Mononuclear cell (primary cell): ENCODE measurements at regions not wholly inside any gene's neighbourhood (a gene's known extent, or its start where the extent isn't known, plus 50 kb on each side); places are given as distances from the start of the nearest gene placed in this dataset.
"Not testable (repeated sequence)": the region's sequence is repeated elsewhere in the genome, so short reads cannot be mapped to it uniquely, and the experiment has no call there.

Experiments used
- H3K27me3 ChIP-seq: 2 replicates; pipeline ENCODE4 v1.6.0; 2011; ENCODE audit warnings: low read length, control low read depth; ENCODE audit not compliant: insufficient read depth
- H3K4me1 ChIP-seq: 2 replicates; pipeline ENCODE4 v1.5.1; 2011; ENCODE audit warnings: mild to moderate bottlenecking, low read length, control low read depth; ENCODE audit not compliant: insufficient read depth
- H3K4me3 ChIP-seq: 2 replicates; pipeline ENCODE4 v1.5.1; 2011; ENCODE audit warnings: mild to moderate bottlenecking, low read length, moderate library complexity
- H3K9me3 ChIP-seq: 2 replicates; pipeline ENCODE4 v1.5.1; 2011; ENCODE audit warnings: low read depth, mild to moderate bottlenecking, control low read depth, low read length

- no peaks in the 10 kb centered on the region for H3K9me3 ChIP-seq
- no peak overlapping the region for H3K4me3 ChIP-seq
- H3K27me3 ChIP-seq: no peaks in the 10 kb centered on the region
- no peaks in the 10 kb centered on the region for H3K4me1 ChIP-seq
These were observed 494.2 kb downstream of the FAM181B start for GRCh38 chr11:82239498-82239897.

- H3K4me3 ChIP-seq: no peak overlapping the region
- H3K9me3 ChIP-seq: no peaks in the 10 kb centered on the region
- no peaks in the 10 kb centered on the region for H3K4me1 ChIP-seq
- H3K27me3 ChIP-seq: no peaks in the 10 kb centered on the region
These were observed 499.4 kb downstream of the FAM181B start for GRCh38 chr11:82234256-82234655.

DNA sequence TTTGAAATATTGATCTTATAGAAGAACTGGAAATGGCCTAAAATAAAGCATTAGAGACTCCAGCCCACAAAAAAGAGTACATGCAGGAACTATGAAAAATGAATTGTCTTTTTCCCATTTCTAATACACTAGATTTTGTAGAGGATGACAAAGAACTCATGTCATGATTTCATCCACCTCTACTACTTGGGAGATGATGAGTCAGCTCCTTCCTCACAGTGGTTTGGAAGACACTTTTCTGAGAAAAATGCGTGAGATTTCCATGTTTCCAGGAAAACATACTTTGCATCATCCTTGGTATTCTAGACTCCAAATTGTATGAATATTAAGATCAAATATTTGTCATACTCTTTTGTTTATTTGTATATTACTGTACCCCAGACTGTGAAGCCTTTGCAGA, 500.5 kb downstream of the FAM181B start:
- Histone ChIP-seq H3K4me1 (no peaks in the 10 kb centered on the region), H3K9me3 (no peaks in the 10 kb centered on the region), H3K27me3 (no peaks in the 10 kb centered on the region), H3K4me3 (no peak overlapping the region)

GRCh38 chr11:82229341-82229740, 504.3 kb downstream of the FAM181B start:
- H3K27me3 ChIP-seq: no peaks in the 10 kb centered on the region
- no peak overlapping the region for H3K4me3 ChIP-seq
- no peaks in the 10 kb centered on the region for H3K9me3 ChIP-seq
- no peaks in the 10 kb centered on the region for H3K4me1 ChIP-seq

DNA sequence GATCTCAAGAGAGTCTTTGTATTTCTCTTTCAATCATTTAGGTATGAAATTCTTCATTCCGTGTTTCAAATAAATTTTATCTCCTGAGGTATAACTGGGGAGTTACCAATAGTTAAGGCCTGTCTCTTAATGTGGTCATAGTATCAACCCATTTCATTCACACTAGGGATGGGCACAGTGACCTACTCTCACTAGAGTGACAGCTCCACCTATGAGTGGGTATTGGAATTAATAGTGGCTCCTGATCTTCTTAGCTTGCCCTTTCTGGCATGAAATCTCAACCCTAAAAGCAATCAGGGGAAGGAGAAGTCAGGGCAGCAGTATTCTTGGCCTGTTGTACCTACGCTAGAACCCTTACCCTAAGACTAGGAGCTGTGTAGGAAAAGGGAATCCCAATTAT, 507.7 kb downstream of the FAM181B start:
- Histone ChIP-seq H3K4me3 (no peak overlapping the region), H3K4me1 (no peaks in the 10 kb centered on the region), H3K9me3 (no peaks in the 10 kb centered on the region), H3K27me3 (no peaks in the 10 kb centered on the region)

DNA sequence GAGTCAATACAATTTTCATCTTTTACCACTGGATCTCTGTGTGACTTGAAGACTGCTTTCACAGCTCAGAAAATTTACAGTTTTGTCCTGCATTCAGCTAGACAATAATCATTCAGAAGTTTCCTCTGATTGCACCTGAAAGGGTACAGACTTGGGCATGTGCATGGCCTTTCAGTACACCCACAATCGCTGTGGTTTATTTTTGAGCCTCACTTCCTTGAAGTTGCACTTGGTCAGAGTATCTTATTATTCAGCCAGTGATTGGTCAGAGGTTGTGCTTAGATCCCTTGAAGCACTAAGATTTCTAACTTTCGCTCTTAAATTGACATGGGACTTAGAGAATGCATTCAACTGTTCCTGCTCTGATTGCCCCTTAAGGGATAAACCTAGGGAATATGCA, 508.2 kb downstream of the FAM181B start:
- Histone ChIP-seq H3K4me1 (no peaks in the 10 kb centered on the region), H3K9me3 (no peaks in the 10 kb centered on the region), H3K27me3 (no peaks in the 10 kb centered on the region), H3K4me3 (no peak overlapping the region)

DNA sequence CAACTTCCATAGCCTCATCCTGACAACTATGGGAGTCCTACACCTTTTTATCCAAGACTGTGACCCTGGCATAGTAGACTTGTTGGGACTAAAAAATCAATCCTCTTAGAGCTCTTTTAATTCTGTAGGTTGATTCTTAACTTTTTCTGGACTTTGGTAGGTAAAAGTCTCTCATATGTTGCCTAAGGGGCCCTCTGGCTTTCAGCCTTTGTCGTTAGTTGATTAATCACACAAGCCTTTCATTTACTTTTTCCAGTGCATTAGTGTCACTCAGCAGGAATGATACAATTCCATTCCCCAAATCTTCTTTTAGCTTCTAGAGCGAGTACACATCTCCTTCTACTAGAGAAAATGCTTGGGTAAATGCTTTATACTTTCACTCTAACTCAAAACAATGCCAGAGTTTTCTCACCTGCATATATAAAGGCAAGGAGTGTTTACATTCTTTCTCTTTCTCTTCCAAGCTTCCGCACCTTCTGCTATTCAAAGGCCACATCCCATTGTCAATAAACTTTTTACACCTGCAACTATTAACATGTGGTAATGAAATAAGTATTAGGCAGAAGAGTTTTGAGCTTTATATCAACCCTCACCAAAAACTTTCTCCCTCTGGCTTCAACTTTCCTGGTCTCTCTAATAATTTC, 516.6 kb downstream of the FAM181B start:
- no peaks in the 10 kb centered on the region for H3K9me3 ChIP-seq
- H3K4me3 ChIP-seq: no peak overlapping the region
- H3K4me1 ChIP-seq: no peaks in the 10 kb centered on the region
- H3K27me3 ChIP-seq: no peaks in the 10 kb centered on the region

DNA sequence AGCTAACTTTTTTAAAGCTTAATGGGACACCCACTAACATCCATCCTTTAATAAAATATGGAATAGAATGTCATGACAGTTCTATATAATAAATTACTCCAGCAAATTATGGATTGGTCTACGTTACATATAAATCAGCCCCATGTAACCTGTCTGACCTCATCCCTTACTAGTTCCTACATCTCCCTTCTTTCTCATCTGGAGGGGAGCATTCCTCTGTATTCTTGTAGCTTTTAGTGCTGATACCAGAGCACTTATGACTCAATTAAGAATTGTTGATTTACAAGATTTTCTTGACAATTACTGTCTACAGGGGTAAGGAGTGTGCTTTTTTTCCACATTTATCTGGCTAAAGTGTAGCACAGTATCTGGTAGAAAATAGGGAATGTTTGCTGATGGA, 523.7 kb downstream of the FAM181B start:
- no peaks in the 10 kb centered on the region for H3K4me1 ChIP-seq
- H3K9me3 ChIP-seq: no peaks in the 10 kb centered on the region
- no peaks in the 10 kb centered on the region for H3K27me3 ChIP-seq
- H3K4me3 ChIP-seq: no peak overlapping the region

- Histone ChIP-seq H3K9me3 (no peaks in the 10 kb centered on the region), H3K4me1 (no peaks in the 10 kb centered on the region), H3K4me3 (no peak overlapping the region), H3K27me3 (no peaks in the 10 kb centered on the region)
These were observed 538.4 kb downstream of the FAM181B start for GRCh38 chr11:82195283-82195682.

DNA sequence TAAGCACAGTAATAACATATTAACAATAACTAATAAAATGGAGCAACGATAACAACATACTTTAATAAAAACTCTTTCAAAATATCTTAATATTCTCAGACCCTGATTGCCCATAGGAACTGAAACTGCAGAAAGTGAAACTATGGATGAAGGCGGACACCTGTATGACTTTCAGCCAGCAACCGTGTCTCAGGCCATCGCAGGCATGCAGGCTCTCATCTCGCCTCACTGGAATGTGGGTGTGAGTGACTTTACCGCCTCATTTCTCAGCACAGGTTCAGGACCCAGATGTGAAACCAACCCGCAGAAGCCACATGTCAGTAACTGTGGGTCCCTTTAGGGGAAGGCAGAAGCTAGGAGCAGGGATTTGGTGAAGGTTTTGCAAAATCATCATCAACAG, 539.1 kb downstream of the FAM181B start:
- no peaks in the 10 kb centered on the region for H3K4me1 ChIP-seq
- H3K27me3 ChIP-seq: no peaks in the 10 kb centered on the region
- no peak overlapping the region for H3K4me3 ChIP-seq
- no peaks in the 10 kb centered on the region for H3K9me3 ChIP-seq

GRCh38 chr11:82191695-82192094, 542.0 kb downstream of the FAM181B start:
- Histone ChIP-seq H3K4me1 (no peaks in the 10 kb centered on the region), H3K4me3 (no peak overlapping the region), H3K27me3 (no peaks in the 10 kb centered on the region), H3K9me3 (no peaks in the 10 kb centered on the region)

- Histone ChIP-seq H3K9me3 (no peaks in the 10 kb centered on the region), H3K4me1 (no peaks in the 10 kb centered on the region), H3K4me3 (no peak overlapping the region), H3K27me3 (no peaks in the 10 kb centered on the region)
These were observed 547.7 kb downstream of the FAM181B start for GRCh38 chr11:82185925-82186324.

DNA sequence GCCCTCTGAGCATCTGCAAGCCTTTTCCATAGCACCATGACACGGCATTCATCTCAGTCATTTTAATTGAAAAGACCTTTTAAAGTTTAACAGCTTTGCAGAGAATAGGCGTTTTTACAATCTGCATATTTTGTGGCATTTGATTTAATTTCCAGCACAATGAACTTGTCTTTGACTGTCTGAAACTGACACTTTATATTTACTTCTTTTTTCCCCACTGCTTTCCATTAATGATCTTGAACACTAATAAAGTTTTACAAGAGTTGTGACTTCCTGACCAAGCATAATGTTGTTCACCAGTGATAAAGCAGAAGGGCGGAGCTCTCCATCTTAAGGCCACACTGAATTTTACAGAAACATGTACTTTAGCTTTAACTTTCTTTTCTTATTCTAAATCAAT, 548.7 kb downstream of the FAM181B start:
- Histone ChIP-seq H3K4me1 (no peaks in the 10 kb centered on the region), H3K4me3 (no peak overlapping the region), H3K9me3 (no peaks in the 10 kb centered on the region), H3K27me3 (no peaks in the 10 kb centered on the region)

DNA sequence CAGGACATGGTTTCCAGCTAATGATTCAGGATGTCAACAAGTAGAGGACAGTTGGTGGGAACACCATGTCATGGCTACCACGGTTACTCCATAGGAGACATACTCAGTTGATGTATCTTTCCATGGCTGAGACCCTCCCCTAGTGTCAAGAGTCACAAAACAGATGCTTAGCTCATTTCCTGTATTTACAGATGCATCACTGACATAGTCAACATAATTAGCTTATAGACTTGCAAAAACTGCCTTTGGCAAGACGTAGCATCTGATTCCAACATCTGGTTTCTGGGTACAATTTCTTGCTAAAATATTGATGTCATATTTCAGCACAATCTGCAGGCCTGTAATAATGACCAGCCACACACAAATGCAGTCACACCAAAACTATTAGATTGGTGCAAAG, 550.3 kb downstream of the FAM181B start:
- Histone ChIP-seq H3K27me3 (no peaks in the 10 kb centered on the region), H3K9me3 (no peaks in the 10 kb centered on the region)

DNA sequence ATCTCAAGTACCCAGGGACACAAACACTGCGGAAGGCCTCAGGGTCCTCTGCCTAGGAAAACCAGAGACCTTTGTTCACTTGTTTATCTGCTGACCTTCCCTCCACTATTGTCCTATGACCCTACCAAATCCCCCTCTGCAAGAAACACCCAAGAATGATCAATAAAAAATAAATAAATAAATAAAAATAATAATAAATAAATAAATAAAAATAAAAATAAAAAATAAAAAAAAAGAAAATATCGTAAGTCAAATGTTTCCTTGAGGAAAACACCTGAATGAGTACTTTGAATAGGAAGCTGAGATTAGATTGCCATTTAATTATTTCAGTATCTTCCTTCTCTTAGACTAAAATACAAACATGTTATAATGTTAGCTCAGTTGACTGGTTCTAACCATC, 551.0 kb downstream of the FAM181B start:
- not testable (repeated sequence) for H3K9me3 ChIP-seq, H3K4me3 ChIP-seq, H3K27me3 ChIP-seq, H3K4me1 ChIP-seq

More for the DNA sequence above, 550.3 kb downstream of the FAM181B start:
- H3K4me1 ChIP-seq: no peaks in the 10 kb centered on the region
- H3K4me3 ChIP-seq: no peak overlapping the region

DNA sequence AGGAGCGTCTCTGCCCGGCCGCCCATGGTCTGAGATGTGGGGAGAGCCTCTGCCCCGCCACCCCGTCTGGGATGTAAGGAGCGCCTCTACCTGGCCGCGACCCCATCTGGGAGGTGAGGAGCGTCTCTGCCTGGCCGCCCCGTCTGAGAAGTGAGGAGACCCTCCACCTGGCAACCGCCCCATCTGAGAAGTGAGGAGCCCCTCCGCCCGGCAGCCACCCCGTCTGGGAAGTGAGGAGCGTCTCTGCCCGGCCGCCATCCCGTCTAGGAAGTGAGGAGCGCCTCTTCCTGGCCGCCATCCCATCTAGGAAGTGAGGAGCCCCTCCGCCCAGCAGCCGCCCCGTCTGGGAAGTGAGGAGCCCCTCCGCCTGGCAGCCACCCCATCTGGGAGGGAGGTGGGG, 551.9 kb downstream of the FAM181B start:
- not testable (repeated sequence) for H3K4me3 ChIP-seq, H3K4me1 ChIP-seq, H3K9me3 ChIP-seq, H3K27me3 ChIP-seq
